ENCODE measurements at regions not wholly inside any gene's neighbourhood (a gene's known extent, or its start where the extent isn't known, plus 50 kb on each side); places are given as distances from the start of the nearest gene placed in this dataset.

DNA sequence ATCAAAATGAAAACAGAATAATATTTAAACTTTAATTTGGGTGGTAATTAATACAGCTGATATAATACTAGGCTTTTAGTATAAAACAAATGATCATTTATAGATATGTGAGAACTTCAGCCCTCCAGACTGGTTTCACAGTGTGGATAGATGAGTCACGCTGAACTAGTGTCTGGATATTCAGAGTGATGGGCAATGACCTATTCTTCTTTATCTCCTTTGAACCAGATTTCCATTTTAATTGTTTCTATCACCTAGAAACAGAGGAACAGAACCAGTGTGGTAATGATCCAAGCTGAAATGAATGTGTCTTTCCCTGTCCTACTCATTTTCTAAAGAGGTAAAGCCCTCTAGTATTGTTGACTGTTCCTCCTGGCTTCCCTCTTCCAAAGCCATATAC, 155.2 kb upstream of the GK2 start:
- TF ChIP-seq POLR2A (IDR thresholded peaks at IDR 0.05), result no peak
- TF ChIP-seq, protein P1, sequence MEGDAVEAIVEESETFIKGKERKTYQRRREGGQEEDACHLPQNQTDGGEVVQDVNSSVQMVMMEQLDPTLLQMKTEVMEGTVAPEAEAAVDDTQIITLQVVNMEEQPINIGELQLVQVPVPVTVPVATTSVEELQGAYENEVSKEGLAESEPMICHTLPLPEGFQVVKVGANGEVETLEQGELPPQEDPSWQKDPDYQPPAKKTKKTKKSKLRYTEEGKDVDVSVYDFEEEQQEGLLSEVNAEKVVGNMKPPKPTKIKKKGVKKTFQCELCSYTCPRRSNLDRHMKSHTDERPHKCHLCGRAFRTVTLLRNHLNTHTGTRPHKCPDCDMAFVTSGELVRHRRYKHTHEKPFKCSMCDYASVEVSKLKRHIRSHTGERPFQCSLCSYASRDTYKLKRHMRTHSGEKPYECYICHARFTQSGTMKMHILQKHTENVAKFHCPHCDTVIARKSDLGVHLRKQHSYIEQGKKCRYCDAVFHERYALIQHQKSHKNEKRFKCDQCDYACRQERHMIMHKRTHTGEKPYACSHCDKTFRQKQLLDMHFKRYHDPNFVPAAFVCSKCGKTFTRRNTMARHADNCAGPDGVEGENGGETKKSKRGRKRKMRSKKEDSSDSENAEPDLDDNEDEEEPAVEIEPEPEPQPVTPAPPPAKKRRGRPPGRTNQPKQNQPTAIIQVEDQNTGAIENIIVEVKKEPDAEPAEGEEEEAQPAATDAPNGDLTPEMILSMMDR (IDR thresholded peaks at IDR 0.05), result no peak
